Liver (tissue), 8 donors: ENCODE measurements at regions not wholly inside any gene's neighbourhood (a gene's known extent, or its start where the extent isn't known, plus 50 kb on each side); places are given as distances from the start of the nearest gene placed in this dataset.

ENCODE experiments used
- DNase-seq: peaks from one replicate; pipeline ENCODE4 v3.0.0-alpha.2; 2017; ENCODE audit warnings: low spot score
- H3K27ac ChIP-seq, 2 donors: one replicate each; pipeline ENCODE4 v1.7.0; 2013; ENCODE audit warnings: inconsistent platforms in 2 of 2, low read length in 2 of 2, control low read depth in 1 of 2, low read depth in 1 of 2, mild to moderate bottlenecking in 1 of 2
- H3K27me3 ChIP-seq, 4 donors: one replicate each; pipeline versions ENCODE4 v1.6.1 to v1.7.0; 2013; ENCODE audit warnings: low read length in 3 of 4, inconsistent platforms in 1 of 4, mild to moderate bottlenecking in 1 of 4, moderate library complexity in 1 of 4; ENCODE audit not compliant: control insufficient read depth in 4 of 4, insufficient read depth in 4 of 4
- H3K36me3 ChIP-seq, 4 donors: one replicate each; pipeline versions ENCODE4 v1.6.1 to v1.7.0; 2013; ENCODE audit warnings: low read length in 3 of 4, mild to moderate bottlenecking in 3 of 4, low read depth in 1 of 4, moderate library complexity in 1 of 4; ENCODE audit not compliant: control insufficient read depth in 4 of 4, insufficient read depth in 3 of 4
- H3K4me1 ChIP-seq, 4 donors: one replicate each; pipeline versions ENCODE4 v1.6.1 to v1.7.0; 2013; ENCODE audit warnings: low read length in 3 of 4, mild to moderate bottlenecking in 3 of 4, moderate library complexity in 1 of 4; ENCODE audit not compliant: control insufficient read depth in 4 of 4, insufficient read depth in 4 of 4
- H3K4me3 ChIP-seq, 3 donors: one replicate each; pipeline versions ENCODE4 v1.6.1 to v1.7.0; 2013; ENCODE audit warnings: low read length in 3 of 3, control low read depth in 1 of 3, low read depth in 1 of 3, mild to moderate bottlenecking in 1 of 3
- H3K9ac ChIP-seq, 2 donors: one replicate each; pipeline ENCODE4 v1.7.0; 2013; ENCODE audit warnings: low read length in 2 of 2, mild to moderate bottlenecking in 2 of 2, moderate library complexity in 2 of 2, control low read depth in 1 of 2, low read depth in 1 of 2
- H3K9me3 ChIP-seq, 4 donors: one replicate each; pipeline versions ENCODE4 v1.6.1 to v1.7.0; 2013; ENCODE audit warnings: low read length in 3 of 4; ENCODE audit not compliant: control insufficient read depth in 4 of 4
- ATF3 ChIP-seq: IDR thresholded peaks from 2 replicates; pipeline ENCODE4 v1.6.1; 2016; ENCODE audit warnings: antibody characterized with exemption
- CTCF ChIP-seq: fragments of 150-350 bp; IDR thresholded peaks from 2 replicates; pipeline ENCODE4 v1.5.1; 2017; ENCODE audit warnings: improper control_type of control experiment, low read depth, low read length; ENCODE audit not compliant: missing input control
- EGR1 ChIP-seq, 2 donors: IDR thresholded peaks; 2 replicates each; pipeline ENCODE4 v1.6.1; 2016 to 2018; ENCODE audit warnings: antibody characterized with exemption in 2 of 2, low read depth in 2 of 2
- FOXA1 ChIP-seq: IDR thresholded peaks from 2 replicates; pipeline ENCODE4 v1.6.1; 2016; ENCODE audit warnings: antibody characterized with exemption
- FOXA2 ChIP-seq: IDR thresholded peaks from 2 replicates; pipeline ENCODE4 v1.6.1; 2016; ENCODE audit warnings: antibody characterized with exemption
- GABPA ChIP-seq, 2 donors: IDR thresholded peaks in 1 of 2; conservative IDR thresholded peaks in 1 of 2; 2 replicates each; pipeline ENCODE4 v1.6.1; 2016; ENCODE audit warnings: antibody characterized with exemption in 2 of 2, mild to moderate bottlenecking in 1 of 2, moderate library complexity in 1 of 2
- HNF4G ChIP-seq: IDR thresholded peaks from 2 replicates; pipeline ENCODE4 v1.6.1; 2016; ENCODE audit warnings: antibody characterized with exemption
- MAX ChIP-seq: IDR thresholded peaks from 2 replicates; pipeline ENCODE4 v1.6.1; 2016; ENCODE audit warnings: antibody characterized with exemption
- NR2F2 ChIP-seq: IDR thresholded peaks from 2 replicates; pipeline ENCODE4 v1.6.1; 2016; ENCODE audit warnings: antibody characterized with exemption
- RAD21 ChIP-seq, 2 donors: IDR thresholded peaks; 2 replicates each; pipeline ENCODE4 v1.6.1; 2016; ENCODE audit warnings: antibody characterized with exemption in 2 of 2, mild to moderate bottlenecking in 2 of 2
- REST ChIP-seq: IDR thresholded peaks from 2 replicates; pipeline ENCODE4 v1.6.1; 2016; ENCODE audit warnings: antibody characterized with exemption, mild to moderate bottlenecking
- RXRA ChIP-seq, 2 donors: IDR thresholded peaks; 2 replicates each; pipeline ENCODE4 v1.6.1; 2017 to 2018; ENCODE audit warnings: antibody characterized with exemption in 2 of 2, mild to moderate bottlenecking in 1 of 2
- SP1 ChIP-seq: IDR thresholded peaks from 2 replicates; pipeline ENCODE4 v1.6.1; 2018; ENCODE audit warnings: antibody characterized with exemption, mild to moderate bottlenecking
- TAF1 ChIP-seq: conservative IDR thresholded peaks from 2 replicates; pipeline ENCODE4 v1.6.1; 2016; ENCODE audit warnings: antibody characterized with exemption, mild to moderate bottlenecking
- ZBTB33 ChIP-seq: IDR thresholded peaks from 2 replicates; pipeline ENCODE4 v1.6.1; 2016; ENCODE audit warnings: antibody characterized with exemption
- WGBS: extraction: QIAGEN DNeasy Blood & Tissue Kit; methylation state at CpG from one replicate; pipeline ENCODE4 v1.1.7; 2013; 5-methylcytosine and 5-hydroxymethylcytosine counted together
- donor health status: healthy.
- donor health status: healthy.
- donor health status: healthy.
- donor health status: healthy.
- donor health status: healthy.

GRCh38 chr6:18752278-18753068 lies 365.3 kb downstream of the RNF144B start:
- Histone ChIP-seq H3K4me3 (no peak overlapping the region), H3K9me3 (no peaks in the 10 kb centered on the region), H3K4me1 (no peaks in the 10 kb centered on the region), H3K27me3 (peaks cover 0 to 5% (median 1%) of the 10 kb centered on the region in 4 donors), H3K9ac (no peak overlapping the region), H3K27ac (no peak overlapping the region), H3K36me3 (no peaks in the 10 kb centered on the region)
- TF ChIP-seq REST, result no peak
- TF ChIP-seq HNF4G, result no peak
- no peak for TF ChIP-seq GABPA (IDR thresholded peaks at IDR 0.05 in 1 of 2, conservative IDR thresholded peaks at IDR 0.05 in 1 of 2)
- TF ChIP-seq ZBTB33, result no peak
- no peak for TF ChIP-seq MAX
- no peak for TF ChIP-seq CTCF
- no peak for TF ChIP-seq ATF3
- no peak for TF ChIP-seq NR2F2
- 38% methylated on average over 5 of the region's 5 CpGs for WGBS
- no peak for DNase-seq

GRCh38 chr6:18753076-18753475 lies 365.9 kb downstream of the RNF144B start:
- no peak overlapping the region for H3K4me3 ChIP-seq
- no peaks in the 10 kb centered on the region for H3K4me1 ChIP-seq
- peaks cover 0 to 3% (median 1%) of the 10 kb centered on the region in 4 donors for H3K27me3 ChIP-seq
- no peak overlapping the region for H3K9ac ChIP-seq
- WGBS, result 62% methylated on average over 12 of the region's 12 CpGs
- no peaks in the 10 kb centered on the region for H3K9me3 ChIP-seq
- H3K27ac ChIP-seq, result no peak overlapping the region
- no peak for DNase-seq
- no peak for TF ChIP-seq GABPA (IDR thresholded peaks at IDR 0.05 in 1 of 2, conservative IDR thresholded peaks at IDR 0.05 in 1 of 2)
- no peak for TF ChIP-seq ATF3
- no peak for TF ChIP-seq RXRA (IDR thresholded peaks at IDR 0.05)
- TF ChIP-seq TAF1, result no peak
- TF ChIP-seq CTCF, result no peak
- TF ChIP-seq SP1, result no peak
- TF ChIP-seq RAD21 (IDR thresholded peaks at IDR 0.05), result no peak
- TF ChIP-seq FOXA2, result no peak
- no peak for TF ChIP-seq FOXA1
- TF ChIP-seq HNF4G, result no peak
- TF ChIP-seq EGR1 (IDR thresholded peaks at IDR 0.05; ENCODE audit: low read depth in 2 of 2), result no peak
- H3K36me3 ChIP-seq, result no peaks in the 10 kb centered on the region
